IPS-20b (cell line): ENCODE measurements at regions not wholly inside any gene's neighbourhood (a gene's known extent, or its start where the extent isn't known, plus 50 kb on each side); places are given as distances from the start of the nearest gene placed in this dataset.

ENCODE experiments used
- H3K27ac ChIP-seq: one replicate; pipeline ENCODE4 v1.5.1; 2013; ENCODE audit warnings: low read length
- H3K27me3 ChIP-seq: 2 replicates; pipeline ENCODE4 v1.6.1; 2013; ENCODE audit warnings: mild to moderate bottlenecking, low read length, inconsistent platforms; ENCODE audit not compliant: insufficient read depth
- H3K36me3 ChIP-seq: 2 replicates; pipeline ENCODE4 v1.6.1; 2013; ENCODE audit warnings: low read depth, mild to moderate bottlenecking, inconsistent platforms, low read length, moderate library complexity; ENCODE audit not compliant: insufficient read depth
- H3K4me1 ChIP-seq: 2 replicates; pipeline ENCODE4 v1.6.1; 2013; ENCODE audit warnings: mild to moderate bottlenecking, control low read depth, inconsistent platforms, low read length, moderate library complexity; ENCODE audit not compliant: insufficient read depth
- H3K4me3 ChIP-seq: 2 replicates; pipeline ENCODE4 v1.5.1; 2013; ENCODE audit warnings: mild to moderate bottlenecking, low read length, inconsistent platforms
- H3K9ac ChIP-seq: 2 replicates; pipeline ENCODE4 v1.6.1; 2013; ENCODE audit warnings: low read depth, mild to moderate bottlenecking, inconsistent platforms, low read length, moderate library complexity
- H3K9me3 ChIP-seq: 2 replicates; pipeline ENCODE4 v1.6.1; 2013; ENCODE audit warnings: mild to moderate bottlenecking, low read depth, low read length, inconsistent platforms; ENCODE audit not compliant: insufficient read depth

GRCh38 chr1:224497714-224498573 is 63.3 kb upstream of the WDR26 start:
- Histone ChIP-seq H3K27ac (peak overlapping the region; percentile 95), H3K4me3 (peak overlapping the region; percentile 23; the same call in 1 of the 2 replicates), H3K9me3 (peaks cover 6% of the 10 kb centered on the region; the same call in 1 of the 2 replicates), H3K9ac (peak overlapping the region; percentile 78; the same call in 1 of the 2 replicates), H3K27me3 (no peaks in the 10 kb centered on the region), H3K36me3 (no peaks in the 10 kb centered on the region), H3K4me1 (peaks cover 38% of the 10 kb centered on the region)

- H3K9me3 ChIP-seq = peaks cover 6% of the 10 kb centered on the region; the same call in 1 of the 2 replicates
- peaks cover 38% of the 10 kb centered on the region for H3K4me1 ChIP-seq
- H3K9ac ChIP-seq = peak overlapping the region; percentile 78; the same call in 1 of the 2 replicates
- H3K36me3 ChIP-seq = no peaks in the 10 kb centered on the region
- H3K27me3 ChIP-seq = no peaks in the 10 kb centered on the region
- peak overlapping the region; percentile 95 for H3K27ac ChIP-seq
- peak overlapping the region; percentile 23; the same call in 1 of the 2 replicates for H3K4me3 ChIP-seq
Measured at GRCh38 chr1:224498574-224499170, 64.1 kb upstream of the WDR26 start.

DNA sequence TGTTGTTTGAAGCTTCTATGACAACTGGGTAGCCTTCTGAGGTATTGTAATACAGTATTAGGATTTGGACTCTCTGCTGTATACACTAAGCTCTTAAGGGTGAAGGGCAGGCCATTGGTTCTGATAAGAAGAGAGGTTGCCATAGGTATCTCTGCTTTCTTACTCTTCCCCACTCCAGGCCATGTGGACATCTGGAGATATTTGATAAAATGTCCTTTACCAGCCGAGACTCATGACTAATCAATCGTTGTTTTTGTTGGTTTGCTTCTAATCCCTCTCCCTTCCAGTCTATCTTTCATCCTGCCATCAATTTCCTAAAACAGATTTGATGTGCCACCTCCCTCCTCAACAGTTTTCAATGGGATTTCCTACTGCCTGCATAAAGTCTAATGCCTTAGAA is 64.6 kb upstream of the WDR26 start:
- peak overlapping the region; percentile 78; the same call in 1 of the 2 replicates for H3K9ac ChIP-seq
- H3K4me1 ChIP-seq = peaks cover 42% of the 10 kb centered on the region
- no peak overlapping the region for H3K4me3 ChIP-seq
- H3K36me3 ChIP-seq = no peaks in the 10 kb centered on the region
- H3K27me3 ChIP-seq = no peaks in the 10 kb centered on the region
- H3K27ac ChIP-seq = peak overlapping the region; percentile 95
- H3K9me3 ChIP-seq = peaks cover 6% of the 10 kb centered on the region; the same call in 1 of the 2 replicates

DNA sequence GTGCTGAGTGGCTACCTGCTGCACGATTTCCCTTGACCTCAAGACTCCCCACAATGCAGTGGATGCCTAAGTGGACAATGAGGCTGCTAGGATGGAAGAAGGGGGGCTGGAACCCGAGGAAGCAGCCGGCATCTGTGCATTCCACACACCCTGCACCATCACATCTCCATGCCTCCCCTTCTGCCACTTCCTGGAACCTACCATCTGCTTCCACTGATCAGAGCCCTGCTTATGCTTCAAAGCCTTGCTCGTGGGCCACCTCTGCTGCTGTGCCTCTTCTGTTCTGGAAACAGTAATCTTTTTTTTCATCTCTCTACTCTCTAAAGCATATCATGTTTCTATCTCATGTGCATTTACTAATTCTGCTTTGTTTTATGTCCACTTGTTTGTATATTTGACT is 66.2 kb upstream of the WDR26 start:
- Histone ChIP-seq H3K9ac (no peak overlapping the region), H3K27ac (no peak overlapping the region), H3K9me3 (peaks cover 6% of the 10 kb centered on the region; the same call in 1 of the 2 replicates), H3K4me1 (peaks cover 50% of the 10 kb centered on the region), H3K27me3 (no peaks in the 10 kb centered on the region), H3K36me3 (no peaks in the 10 kb centered on the region), H3K4me3 (no peak overlapping the region)

GRCh38 chr1:224501836-224502235 is 67.2 kb upstream of the WDR26 start:
- Histone ChIP-seq H3K27ac (no peak overlapping the region), H3K27me3 (no peaks in the 10 kb centered on the region), H3K4me1 (peaks cover 55% of the 10 kb centered on the region), H3K9ac (peak overlapping the region; percentile 46; the same call in 1 of the 2 replicates), H3K4me3 (no peak overlapping the region), H3K9me3 (peaks cover 2% of the 10 kb centered on the region; the same call in 1 of the 2 replicates), H3K36me3 (no peaks in the 10 kb centered on the region)

GRCh38 chr1:224502459-224503160 is 68.0 kb upstream of the WDR26 start:
- Histone ChIP-seq H3K27ac (peak overlapping the region; percentile 84), H3K4me3 (peak overlapping the region; percentile 41), H3K36me3 (no peaks in the 10 kb centered on the region), H3K27me3 (no peaks in the 10 kb centered on the region), H3K4me1 (peaks cover 51% of the 10 kb centered on the region), H3K9ac (peak overlapping the region; percentile 46; the same call in 1 of the 2 replicates), H3K9me3 (no peaks in the 10 kb centered on the region)

- H3K4me1 ChIP-seq = peaks cover 46% of the 10 kb centered on the region
- H3K36me3 ChIP-seq = no peaks in the 10 kb centered on the region
- H3K9me3 ChIP-seq = no peaks in the 10 kb centered on the region
- peak overlapping the region; percentile 36; the same call in 1 of the 2 replicates for H3K9ac ChIP-seq
- H3K27ac ChIP-seq = peak overlapping the region; percentile 6
- no peaks in the 10 kb centered on the region for H3K27me3 ChIP-seq
- H3K4me3 ChIP-seq = peak overlapping the region; percentile 41; the same call in 1 of the 2 replicates
Measured at GRCh38 chr1:224503161-224504118, 68.8 kb upstream of the WDR26 start.

DNA sequence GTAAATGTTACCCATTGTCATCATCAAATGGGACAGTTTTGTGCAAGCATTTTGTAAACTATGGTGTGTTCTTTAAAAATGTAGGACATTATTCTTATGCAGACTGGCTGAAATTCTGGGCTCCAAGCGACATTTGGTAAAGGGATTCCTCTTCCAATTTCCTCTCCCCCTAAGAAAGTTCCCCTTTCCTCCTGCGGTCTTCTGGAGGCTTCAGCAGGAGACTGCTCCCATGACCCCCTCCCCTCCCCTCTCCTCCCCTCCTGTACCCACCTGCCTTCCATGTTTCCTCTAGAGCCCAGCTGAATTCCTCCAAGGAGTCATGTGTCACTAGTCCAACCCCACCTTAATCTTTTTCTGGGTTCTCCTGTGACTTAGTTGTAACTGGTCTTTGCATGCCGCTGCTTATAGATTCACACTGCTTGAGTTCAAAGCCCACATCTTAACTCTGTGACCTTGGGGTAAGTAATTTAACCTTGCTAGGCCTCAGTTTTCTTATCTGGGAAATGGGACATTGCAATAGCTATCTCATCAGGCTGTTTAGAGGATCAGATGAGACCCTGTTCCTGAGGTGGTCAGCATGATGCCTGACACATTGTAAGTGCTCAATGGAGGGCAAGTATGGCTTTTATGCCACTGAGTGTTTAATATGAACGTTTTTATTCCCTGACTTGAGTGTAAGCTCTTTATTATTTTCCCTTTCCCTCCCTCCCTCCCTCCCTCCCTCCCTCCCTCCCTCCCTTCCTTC is 69.9 kb upstream of the WDR26 start:
- no peaks in the 10 kb centered on the region for H3K27me3 ChIP-seq
- H3K36me3 ChIP-seq = no peaks in the 10 kb centered on the region
- peaks cover 37% of the 10 kb centered on the region for H3K4me1 ChIP-seq
- no peak overlapping the region for H3K4me3 ChIP-seq
- H3K27ac ChIP-seq = no peak overlapping the region
- H3K9ac ChIP-seq = peak overlapping the region; percentile 7; the same call in 1 of the 2 replicates
- no peaks in the 10 kb centered on the region for H3K9me3 ChIP-seq

GRCh38 chr1:224505454-224506093 is 71.0 kb upstream of the WDR26 start:
- Histone ChIP-seq H3K27ac (no peak overlapping the region), H3K4me3 (no peak overlapping the region), H3K9me3 (no peaks in the 10 kb centered on the region), H3K27me3 (no peaks in the 10 kb centered on the region), H3K9ac (no peak overlapping the region; the same call in 1 of the 2 replicates), H3K36me3 (no peaks in the 10 kb centered on the region), H3K4me1 (peaks cover 37% of the 10 kb centered on the region)
